SKM-1 (cell line): ENCODE measurements at regions not wholly inside any gene's neighbourhood (a gene's known extent, or its start where the extent isn't known, plus 50 kb on each side); places are given as distances from the start of the nearest gene placed in this dataset.

Experiments used
- DNase-seq: peaks from one replicate; lab custom pipeline; 2025; ENCODE audit not compliant: unreplicated experiment; lab: John Stamatoyannopoulos, UW

DNA sequence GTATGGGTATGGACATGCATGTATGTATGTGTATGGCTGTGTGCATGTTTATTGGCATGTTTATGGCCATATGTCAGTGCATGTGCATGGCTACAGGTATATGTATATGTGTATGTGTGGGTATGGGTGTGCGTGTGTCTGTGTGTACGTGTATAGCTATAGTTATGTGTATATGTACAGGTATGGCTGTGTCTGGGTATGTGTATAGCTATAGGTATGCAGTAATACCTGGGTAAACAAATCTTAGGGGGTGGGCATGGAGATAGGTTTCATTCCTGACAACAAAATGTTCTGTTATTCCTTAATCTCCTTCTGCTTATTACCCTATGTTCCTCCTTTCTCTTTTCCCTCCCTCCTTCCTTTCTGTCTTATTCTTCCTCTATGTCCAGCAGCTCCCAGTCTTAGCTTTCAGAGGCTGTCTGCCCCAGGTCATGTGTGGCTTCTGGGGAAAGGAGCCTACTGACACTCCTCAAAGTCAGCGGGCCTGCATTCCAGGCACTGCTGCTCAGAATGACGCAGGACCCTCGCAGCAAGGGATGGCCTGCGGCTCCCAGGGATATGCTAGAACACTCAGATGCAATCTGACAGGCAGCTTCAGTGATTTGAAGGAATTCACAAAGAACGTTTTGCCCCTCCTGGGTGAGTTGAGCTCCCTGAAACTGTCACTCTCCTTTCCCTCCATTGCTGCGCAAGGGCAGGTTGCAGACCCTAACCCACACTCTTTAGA lies 139.3 kb upstream of the PHACTR1 start:
- DNase-seq = no peak

DNA sequence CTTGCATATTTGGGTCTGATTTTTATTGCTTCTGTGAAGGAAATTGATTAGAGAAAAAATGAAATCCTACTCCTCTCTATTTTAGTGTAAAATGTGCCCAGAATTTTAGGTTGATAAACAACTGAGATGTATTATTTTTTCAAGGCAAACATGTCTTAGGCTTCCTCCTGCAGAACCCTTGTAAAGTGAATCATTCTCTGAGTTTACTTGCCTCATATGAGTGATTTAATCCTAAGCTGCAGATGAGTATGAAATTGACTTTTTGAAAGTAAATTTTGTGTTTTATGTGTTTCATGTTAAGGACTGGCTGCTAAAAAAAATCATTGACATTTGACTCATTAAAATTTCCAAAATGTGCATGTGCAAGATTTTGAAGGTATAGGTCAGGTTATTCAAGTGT lies 138.5 kb upstream of the PHACTR1 start:
- DNase-seq = no peak

DNA sequence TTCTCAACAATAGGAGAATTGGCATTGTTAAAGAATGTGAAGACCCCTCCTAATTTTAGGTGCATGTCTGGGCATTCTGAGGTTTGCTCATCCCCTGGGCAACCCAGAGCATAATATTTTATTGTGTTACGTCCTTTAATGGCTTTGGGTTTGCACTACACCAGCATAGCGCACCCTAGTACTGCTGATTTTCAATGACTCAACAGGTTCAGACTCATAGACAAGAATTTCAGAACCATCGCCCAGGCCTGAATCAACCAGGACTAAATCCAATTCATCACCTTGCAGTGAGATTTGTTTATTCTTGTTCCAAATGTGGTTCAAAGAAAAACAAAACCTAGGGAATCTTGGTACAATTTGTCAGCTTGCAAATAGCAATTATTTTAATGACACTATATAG lies 137.8 kb upstream of the PHACTR1 start:
- DNase-seq = no peak

DNA sequence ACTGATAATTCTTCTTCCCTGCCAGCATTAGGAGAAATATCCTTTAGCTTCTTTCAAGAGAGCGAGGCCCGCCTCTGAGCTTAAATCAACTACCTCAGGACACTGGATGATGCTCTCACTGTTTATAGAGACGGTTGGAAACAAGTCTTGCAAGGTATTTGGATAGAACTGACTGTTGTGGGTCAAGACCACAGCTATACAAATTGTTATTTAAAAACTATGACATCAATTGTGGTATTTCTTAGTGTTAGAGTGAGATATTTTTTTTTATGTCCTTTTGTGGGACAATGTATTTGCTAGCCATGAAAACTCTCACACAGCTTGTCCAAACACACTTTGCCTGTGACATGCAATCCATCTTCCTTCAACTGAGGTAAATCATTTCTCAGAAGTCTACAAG lies 136.3 kb upstream of the PHACTR1 start:
- DNase-seq = no peak

DNA sequence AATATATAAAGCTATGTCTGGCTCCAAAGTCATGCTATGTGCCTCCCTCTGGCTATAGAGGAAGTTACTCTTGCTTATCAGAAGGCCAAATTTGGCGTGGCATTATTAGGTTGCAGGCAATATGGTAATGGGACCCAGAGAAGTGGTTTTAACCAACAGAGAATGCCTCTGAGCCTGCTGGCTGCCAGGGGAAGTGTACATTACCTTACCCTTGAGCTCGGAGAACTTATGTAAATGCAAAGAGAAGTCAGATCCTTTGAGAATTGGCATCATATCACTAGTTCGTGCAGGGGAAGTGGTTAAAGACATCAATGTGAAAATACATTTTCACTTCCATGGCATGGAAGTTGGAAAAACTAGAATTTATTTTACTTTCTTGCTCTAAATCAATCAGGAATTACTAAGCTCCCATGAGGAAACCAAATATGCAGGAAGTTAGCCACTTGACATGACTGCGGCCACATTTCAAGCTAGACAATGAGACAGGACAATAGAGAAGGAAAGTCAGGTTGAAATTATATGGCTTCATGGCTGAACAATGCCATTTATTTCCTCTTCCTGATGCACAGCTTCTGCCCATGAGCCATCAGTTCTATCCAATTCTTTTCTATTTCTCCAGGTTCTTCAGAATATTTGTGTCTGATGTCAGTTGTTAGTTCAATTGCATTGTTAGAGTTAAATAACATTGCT lies 134.0 kb upstream of the PHACTR1 start:
- no peak for DNase-seq

DNA sequence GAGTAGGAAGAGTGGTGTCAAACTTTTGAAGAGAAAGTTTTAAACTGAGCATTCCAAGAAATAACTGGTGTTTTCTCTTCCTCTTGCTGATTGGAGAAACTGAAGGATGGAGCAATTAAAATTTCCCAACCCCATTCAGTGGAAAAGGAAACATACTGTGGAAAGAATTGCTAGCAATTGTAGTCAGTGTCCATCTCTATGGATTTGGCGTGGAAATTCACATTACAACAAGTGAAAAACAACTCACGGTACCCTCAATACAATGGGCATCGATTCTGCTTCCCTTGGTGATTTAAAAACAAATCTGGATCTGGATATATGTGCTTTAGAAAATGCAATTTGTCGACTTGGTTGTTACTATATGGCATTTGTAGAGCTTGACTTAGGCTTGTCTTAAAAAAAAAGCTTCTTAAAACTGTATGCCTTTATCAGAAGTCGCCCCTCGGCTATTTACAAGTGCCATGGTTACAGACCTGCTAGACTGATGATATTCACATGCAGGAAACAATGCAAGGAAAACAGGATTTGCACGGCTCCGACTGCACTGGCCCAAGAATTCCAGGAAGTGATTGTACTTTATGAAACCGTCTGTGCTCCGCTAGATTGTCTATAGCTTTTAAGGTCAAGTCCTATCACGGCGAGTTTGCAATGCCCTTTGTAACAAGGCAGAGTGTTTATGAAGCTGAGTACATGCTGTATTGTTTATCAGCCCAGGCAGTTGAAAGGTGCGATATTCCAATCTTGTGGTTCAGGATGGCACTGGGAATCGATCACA lies 131.7 kb upstream of the PHACTR1 start:
- no peak for DNase-seq

DNA sequence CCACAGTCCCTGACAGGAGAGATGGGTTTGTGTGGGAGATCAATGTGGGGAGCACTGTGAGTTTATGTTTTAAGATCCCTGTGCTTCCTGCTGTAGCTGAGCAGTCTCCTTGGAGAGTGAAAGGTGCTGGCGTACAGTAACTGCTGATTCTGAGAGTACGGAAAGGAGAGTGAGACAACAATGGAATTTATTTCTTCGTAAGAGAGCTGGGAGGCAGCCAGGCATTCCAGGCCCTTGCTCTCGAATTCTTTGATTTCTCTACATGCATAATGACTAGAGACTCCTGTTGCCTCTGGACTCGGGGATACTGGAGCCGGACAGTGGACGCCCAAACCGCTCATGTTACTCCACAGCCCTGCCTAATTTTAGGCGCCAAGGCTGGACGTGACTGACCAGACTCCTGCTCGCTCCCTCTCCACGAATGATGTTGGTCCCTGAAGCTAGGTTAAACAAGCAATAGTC lies 131.0 kb upstream of the PHACTR1 start:
- DNase-seq = no peak

DNA sequence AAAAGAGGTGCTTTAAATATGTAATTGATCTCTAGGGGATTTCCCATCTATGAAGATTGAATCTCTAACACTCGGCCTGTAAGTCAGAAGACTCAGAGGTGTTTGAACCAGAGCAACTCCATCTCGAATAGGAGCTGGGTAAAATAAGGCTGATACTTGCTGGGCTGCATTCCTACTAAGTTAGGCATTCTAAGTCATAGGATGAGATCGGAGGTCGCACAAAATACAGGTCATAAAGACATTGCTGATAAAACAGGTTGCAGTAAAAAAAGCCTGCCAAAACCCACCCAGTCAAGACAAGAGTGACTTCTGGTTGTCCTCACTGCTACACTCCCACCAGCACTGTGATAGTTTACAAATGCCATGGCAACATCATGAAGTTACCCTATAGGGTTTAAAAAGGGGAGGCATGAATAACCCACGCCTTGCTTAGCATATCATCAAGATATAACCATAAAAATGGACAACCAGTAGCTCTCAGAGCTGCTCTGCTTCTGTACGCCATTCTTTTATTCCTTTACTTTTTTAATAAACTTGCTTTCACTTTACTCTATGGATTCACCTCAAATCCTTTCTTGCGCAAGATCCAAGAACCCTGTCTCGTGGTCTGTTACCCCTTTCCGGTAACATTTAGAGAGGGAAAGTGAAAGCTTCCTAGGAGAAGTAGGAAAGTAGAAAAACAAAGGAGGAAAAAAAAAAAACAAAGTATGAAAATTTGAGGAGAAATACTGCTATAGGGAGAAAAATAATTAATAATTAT lies 129.7 kb upstream of the PHACTR1 start:
- DNase-seq = no peak

DNA sequence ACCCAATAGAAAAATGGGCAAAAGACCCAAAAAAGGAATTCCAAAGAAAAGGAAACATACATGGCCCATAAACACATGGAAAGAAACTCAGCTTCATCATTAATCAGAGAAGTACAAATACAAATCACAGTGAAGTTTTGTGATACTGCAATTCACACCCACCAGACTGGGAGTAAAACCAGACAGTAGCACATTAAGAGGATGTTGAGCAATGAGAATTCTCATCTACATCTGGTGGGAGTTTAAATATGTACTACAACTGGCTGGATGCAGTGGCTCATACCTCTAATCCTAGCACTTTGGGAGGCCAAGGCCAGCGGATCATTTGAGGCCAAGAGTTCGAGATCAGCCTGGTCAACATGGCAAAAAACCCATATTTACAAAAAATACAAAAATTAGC lies 125.7 kb upstream of the PHACTR1 start:
- DNase-seq = no peak

DNA sequence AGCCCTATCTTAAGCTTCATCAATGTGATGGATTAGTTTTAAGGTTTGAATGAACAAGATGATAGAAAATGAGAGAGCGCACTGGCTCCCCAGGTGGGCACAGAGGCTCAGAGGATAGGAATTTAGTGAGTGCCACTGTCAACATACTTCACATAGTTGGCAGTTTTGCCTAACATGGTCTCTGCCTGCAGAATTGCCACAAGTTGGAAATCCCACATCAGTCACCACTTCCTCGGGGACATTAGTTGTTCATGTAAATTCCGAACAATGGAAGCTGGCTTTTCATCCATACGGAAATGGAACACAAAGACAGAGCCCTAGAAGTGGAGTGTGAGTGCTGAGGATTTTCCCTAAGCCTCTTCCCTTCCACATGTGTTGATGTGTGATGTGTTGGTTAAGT lies 123.9 kb upstream of the PHACTR1 start:
- DNase-seq = no peak

DNA sequence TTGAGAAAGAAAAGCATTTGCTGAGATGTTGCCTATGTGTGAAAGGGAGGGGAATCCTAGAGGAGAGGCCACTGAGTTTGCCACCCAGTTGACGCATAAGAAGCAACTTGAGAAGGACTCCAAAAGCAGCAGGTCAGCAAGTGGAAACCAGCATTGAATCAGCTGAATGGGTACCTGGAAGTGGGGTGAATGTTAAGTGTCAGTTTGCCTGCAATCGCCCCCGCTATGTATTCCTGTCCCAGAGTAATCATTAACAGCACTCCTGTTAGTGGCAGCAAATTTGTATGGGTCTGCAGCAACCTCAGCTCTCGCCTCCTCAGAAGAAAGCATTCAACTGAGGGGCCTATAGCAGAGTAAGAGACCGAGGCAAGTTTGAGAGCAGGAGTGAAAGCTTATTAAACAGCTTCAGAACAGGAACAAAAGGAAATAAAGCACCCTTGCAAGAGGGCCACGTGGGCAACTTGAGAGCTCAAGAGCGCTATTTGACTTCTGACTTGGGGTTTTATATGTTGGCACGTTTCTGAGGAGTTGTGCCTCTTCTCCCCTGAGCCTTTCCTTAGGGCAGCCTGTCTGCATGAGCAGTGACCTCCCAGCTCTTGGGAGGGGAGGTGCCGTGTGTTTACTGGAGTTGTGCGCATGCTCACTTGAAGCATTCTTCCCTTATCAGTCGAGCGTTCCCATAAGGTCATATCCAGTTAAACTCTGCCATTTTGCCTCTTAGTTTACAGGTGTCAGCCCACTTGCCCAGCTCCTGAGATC lies 122.6 kb upstream of the PHACTR1 start:
- DNase-seq = no peak

DNA sequence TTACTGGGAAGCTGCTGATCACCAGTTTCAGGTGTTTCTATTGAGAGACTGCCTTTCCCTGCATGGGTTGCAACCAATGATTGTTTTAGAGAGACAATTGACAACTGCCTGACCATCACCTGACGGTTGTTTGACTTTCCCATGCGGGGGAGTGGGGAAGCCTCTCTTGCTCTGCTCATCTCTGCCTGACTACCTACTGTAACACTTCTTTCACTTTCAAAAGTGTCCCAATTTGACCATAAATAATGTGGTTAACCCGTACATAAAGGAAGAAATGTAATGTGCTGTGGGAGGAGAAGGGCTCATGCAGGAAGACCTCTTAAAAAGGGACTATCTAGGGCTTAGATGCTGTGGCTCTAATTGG lies 122.1 kb upstream of the PHACTR1 start:
- DNase-seq = no peak

DNA sequence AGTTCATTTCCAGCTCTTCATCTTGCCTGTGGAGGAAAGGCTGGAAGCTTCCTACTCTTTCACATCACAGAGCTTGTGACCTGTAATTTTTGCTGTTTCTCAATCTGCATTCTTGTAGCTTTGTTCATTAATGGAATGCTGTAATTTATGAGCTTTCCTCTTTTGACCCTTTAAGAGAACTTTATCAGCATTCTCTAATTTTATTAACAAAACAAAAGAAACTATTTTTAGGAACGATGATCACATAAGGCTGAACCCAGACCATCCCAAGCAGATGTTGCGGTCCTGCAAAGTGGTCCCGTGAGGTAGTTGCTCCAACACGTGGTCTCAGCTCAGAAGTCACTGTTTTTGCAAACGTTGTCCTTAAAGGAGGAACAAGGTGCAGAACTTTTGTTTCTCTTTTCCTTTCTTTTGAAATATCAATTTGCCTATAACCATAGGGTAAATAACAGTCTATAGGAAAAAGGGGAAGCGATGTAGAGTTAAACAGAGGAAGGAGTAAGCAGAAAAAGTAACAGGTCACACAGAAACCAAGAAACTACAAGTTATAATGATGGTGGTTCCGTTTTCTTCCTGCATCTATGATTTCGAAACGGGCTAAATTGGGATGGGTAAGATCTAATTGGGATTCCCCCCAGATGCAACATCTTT lies 121.3 kb upstream of the PHACTR1 start:
- peak; percentile 85 for DNase-seq

DNA sequence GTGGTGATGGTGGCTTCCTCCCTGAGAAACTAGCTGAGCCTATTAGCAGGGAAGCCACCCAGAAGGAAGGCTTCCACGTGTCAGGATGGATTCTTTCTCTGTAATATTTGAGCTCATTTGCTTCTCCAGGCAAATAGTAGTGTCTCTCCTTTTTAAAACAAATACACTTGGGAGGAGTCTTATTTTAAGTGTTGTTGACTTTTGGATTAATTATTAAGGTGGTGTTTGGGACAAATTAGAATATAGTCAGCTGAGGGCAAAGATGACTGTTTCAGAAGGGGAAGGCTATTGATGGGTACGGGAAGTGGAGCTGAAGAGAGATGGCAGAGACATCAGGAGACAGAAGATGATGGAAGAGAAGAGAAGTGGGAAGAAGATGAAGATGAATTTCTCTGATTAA lies 119.8 kb upstream of the PHACTR1 start:
- no peak for DNase-seq

DNA sequence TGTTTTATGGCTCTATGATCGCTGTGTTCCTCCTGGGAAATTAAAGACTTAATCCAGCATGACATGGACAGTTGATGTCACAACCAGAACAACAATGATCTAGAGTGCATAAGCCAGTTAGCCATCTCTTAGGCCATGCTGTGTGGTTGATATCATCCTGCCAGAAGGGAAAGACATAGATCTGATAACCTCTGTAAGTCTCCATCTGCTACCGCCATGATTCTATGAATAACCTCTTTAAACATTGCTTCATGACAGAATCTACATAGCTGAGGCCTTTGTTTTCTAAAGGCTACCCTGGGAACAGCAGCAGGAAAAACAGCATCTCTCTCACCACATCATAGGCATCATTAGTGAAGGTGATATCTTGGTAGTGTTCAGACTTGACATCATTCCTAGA lies 117.6 kb upstream of the PHACTR1 start:
- no peak for DNase-seq

DNA sequence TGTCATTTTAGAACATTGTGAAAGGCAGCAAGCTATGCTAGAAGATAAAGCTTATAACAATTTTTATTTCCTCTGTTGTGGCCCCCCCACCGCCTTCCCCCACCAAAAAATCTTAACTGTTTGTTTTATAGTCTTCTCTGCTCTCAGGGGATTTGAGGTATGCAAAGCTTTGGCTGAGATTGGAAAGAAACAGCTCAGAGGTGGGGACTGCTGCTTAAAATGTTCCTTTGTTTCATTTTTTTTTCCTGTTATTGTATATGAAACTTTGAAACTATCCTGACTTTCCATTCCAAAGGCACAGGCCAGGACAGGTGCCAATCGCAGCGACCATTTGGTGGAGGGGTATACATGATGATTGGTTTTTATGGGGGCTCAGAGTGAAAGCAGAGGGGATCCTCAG lies 114.7 kb upstream of the PHACTR1 start:
- no peak for DNase-seq

DNA sequence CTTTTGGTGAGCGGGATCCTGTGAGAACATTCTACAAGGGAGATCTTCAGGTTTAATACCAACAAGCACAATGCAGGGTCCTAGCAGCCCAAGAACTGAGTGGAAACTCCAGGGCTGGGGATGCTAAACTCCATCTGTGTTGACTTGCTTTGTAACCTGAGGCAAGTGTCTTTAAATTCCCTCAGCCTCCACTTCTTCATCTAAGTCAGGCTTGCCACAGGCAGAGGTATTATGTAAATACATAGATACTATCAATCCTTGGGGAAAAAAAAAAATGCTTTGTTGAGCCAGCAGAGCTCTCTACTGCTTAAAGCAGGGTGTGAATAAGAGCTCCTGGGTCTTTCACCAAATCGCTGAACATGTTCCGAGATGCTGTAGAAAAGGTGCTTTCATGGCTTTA lies 114.2 kb upstream of the PHACTR1 start:
- no peak for DNase-seq

DNA sequence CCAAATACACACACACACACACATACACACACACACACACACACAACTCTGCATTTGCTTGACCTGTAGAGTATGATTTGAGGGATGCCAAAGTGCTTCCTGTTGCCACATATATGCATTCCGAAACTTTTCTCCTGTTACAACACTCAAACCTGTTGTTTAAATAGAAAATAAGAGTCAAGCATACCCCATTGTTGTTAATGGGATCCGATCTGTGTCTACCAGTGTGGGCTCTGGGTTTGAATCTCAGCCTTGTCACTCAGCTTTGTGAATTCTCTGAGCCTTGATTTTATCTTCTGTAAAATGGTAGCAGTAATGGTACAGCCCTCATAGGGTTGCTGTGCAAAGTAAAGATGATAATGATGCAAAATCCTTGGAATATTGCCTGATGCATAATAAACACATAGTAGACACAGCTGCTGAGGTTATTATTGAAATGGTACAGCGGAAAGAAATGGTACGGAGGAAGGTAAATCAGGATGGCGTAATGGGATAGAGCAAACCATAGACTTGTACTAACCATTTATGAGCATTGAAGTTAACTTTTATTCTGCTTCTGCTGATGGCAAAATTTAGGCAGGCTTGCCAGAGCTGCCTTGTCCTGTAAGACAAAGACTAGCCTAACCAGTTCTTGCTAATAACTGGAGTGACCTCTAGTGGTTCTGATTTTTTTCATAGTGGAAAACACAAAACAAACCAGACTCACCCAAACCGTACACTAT lies 113.5 kb upstream of the PHACTR1 start:
- peak; percentile 13 for DNase-seq

DNA sequence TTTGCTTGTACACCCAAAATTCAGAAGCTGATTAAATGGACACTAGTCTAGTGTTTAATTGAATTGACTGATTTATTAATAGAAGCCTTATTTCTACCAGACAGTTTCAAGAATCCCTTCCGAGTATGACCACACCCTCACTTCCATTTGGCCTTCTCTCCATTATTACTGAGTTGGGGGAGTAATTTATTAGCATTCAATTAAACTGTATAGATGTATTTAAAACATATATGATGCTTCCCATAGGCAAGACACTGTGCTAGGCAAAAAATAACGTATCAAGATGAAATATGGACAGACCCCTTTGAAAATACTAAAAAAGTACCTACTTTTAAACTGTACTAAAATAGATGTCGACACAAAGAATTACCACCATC lies 112.9 kb upstream of the PHACTR1 start:
- no peak for DNase-seq
